AG10803 (cell line): ENCODE measurements at regions not wholly inside any gene's neighbourhood (a gene's known extent, or its start where the extent isn't known, plus 50 kb on each side); places are given as distances from the start of the nearest gene placed in this dataset.

ENCODE experiments used
- DNase-seq: peaks from one replicate; pipeline ENCODE4 v3.0.0; 2010; ENCODE audit warnings: low read depth
- H3K4me3 ChIP-seq: 2 replicates; pipeline ENCODE4 v1.5.1; 2011; ENCODE audit warnings: mild to moderate bottlenecking, low read length, control low read depth
- CTCF ChIP-seq: conservative IDR thresholded peaks from 2 replicates; pipeline ENCODE4 v1.5.1; 2011; ENCODE audit warnings: mild to moderate bottlenecking, low read length, control low read depth, inconsistent platforms

GRCh38 chr3:152076148-152076547 lies 192.6 kb upstream of the MBNL1 start:
- no peak for TF ChIP-seq CTCF
- no peak for DNase-seq
- no peak overlapping the region for H3K4me3 ChIP-seq

GRCh38 chr3:152079980-152080379 lies 188.7 kb upstream of the MBNL1 start:
- H3K4me3 ChIP-seq, result no peak overlapping the region
- no peak for DNase-seq
- no peak for TF ChIP-seq CTCF

GRCh38 chr3:152083135-152083534 lies 185.6 kb upstream of the MBNL1 start:
- no peak overlapping the region for H3K4me3 ChIP-seq
- DNase-seq, result no peak
- TF ChIP-seq CTCF, result no peak

GRCh38 chr3:152084441-152085158 lies 184.1 kb upstream of the MBNL1 start:
- no peak overlapping the region for H3K4me3 ChIP-seq
- no peak for TF ChIP-seq CTCF
- DNase-seq, result peak; percentile 21

GRCh38 chr3:152087153-152087552 lies 181.6 kb upstream of the MBNL1 start:
- H3K4me3 ChIP-seq, result no peak overlapping the region
- TF ChIP-seq CTCF, result no peak
- no peak for DNase-seq

GRCh38 chr3:152089528-152089927 lies 179.2 kb upstream of the MBNL1 start:
- no peak overlapping the region for H3K4me3 ChIP-seq
- no peak for TF ChIP-seq CTCF
- no peak for DNase-seq

- DNase-seq, result no peak
- no peak overlapping the region for H3K4me3 ChIP-seq
- no peak for TF ChIP-seq CTCF
Measured at GRCh38 chr3:152091725-152092124, 177.0 kb upstream of the MBNL1 start.
